ENCODE measurements at regions not wholly inside any gene's neighbourhood (a gene's known extent, or its start where the extent isn't known, plus 50 kb on each side); places are given as distances from the start of the nearest gene placed in this dataset.

DNA sequence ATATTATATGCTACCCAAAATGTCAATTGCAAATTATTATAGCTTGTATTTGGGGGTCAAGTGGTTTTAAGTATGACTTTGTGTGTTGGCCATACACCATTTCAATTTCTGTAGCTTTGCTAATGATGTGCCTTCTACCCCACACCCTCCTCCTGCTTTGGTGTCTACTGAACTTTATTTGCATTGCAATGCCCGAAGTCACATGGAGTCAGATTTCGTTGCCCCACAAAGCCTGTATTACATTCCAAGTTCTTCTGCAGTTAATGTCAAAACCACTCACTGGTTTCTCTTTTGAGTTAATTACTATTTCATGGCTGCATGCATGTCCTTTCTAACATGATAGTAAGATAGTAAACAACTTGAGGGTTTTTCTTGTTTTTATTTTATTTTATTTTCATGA is 528.9 kb downstream of the RIT2 start:
- Histone ChIP-seq H3K4me2 (no peak overlapping the region), H3K9me2 (ENCODE audit: insufficient read depth) (no peaks in the 10 kb centered on the region), H3K4me1 (replicated peaks; ENCODE audit: insufficient read depth) (no peaks in the 10 kb centered on the region), H4K20me1 (ENCODE audit: insufficient read depth) (no peaks in the 10 kb centered on the region), H3K27ac (no peak overlapping the region), H3K79me2 (ENCODE audit: low read depth) (no peaks in the 10 kb centered on the region), H3K4me3 (no peak overlapping the region), H3K9me3 (ENCODE audit: insufficient read depth, low read depth) (no peaks in the 10 kb centered on the region), H2AFZ (no peak overlapping the region), H3K36me3 (ENCODE audit: low read depth) (no peaks in the 10 kb centered on the region), H3K27me3 (ENCODE audit: insufficient read depth, low read depth) (no peaks in the 10 kb centered on the region), H3F3A (ENCODE audit: insufficient read depth, low read depth) (no peaks in the 10 kb centered on the region)
- ChIA-PET CTCF (no interaction called here), POLR2A (ENCODE audit: unreplicated experiment) (interaction anchor here (0.7 kb wide), 1 partner anchor 1216 kb away, joined by 5 read pairs; no protein-coding TSS in a partner anchor)
- no peak for TF ChIP-seq EZH2 (IDR thresholded peaks at IDR 0.05; ENCODE audit: low read depth)
- TF ChIP-seq, protein P1, sequence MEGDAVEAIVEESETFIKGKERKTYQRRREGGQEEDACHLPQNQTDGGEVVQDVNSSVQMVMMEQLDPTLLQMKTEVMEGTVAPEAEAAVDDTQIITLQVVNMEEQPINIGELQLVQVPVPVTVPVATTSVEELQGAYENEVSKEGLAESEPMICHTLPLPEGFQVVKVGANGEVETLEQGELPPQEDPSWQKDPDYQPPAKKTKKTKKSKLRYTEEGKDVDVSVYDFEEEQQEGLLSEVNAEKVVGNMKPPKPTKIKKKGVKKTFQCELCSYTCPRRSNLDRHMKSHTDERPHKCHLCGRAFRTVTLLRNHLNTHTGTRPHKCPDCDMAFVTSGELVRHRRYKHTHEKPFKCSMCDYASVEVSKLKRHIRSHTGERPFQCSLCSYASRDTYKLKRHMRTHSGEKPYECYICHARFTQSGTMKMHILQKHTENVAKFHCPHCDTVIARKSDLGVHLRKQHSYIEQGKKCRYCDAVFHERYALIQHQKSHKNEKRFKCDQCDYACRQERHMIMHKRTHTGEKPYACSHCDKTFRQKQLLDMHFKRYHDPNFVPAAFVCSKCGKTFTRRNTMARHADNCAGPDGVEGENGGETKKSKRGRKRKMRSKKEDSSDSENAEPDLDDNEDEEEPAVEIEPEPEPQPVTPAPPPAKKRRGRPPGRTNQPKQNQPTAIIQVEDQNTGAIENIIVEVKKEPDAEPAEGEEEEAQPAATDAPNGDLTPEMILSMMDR (conservative IDR thresholded peaks at IDR 0.05), result no peak
- no TSS peak for BruUV-seq (replicated peaks)
- intact Hi-C loops (cut with micrococcal nuclease; ENCODE audit: unreplicated experiment), result no loop called here
- DNase-seq, result no peak

DNA sequence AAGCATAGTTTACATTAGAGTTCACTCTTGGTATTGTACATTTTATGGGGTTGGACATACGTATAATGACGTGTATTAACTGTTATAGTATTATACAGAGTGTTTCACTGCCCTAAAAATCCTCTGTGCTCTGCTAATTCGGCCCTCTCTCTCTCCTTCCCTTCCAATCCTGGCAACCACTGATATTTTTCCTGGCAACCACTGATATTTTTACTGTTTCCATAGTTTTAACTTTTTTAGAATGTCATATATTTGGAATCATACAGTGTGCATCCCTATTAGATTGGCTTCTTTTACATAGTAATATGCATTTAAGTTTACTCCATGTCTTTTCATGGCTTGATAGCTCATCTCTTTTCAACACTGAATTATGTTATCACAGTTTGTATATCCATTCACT is 526.7 kb downstream of the RIT2 start:
- H3K4me3 ChIP-seq, result no peak overlapping the region
- no peaks in the 10 kb centered on the region for H3F3A ChIP-seq (ENCODE audit: insufficient read depth, low read depth)
- no peak overlapping the region for H3K4me2 ChIP-seq
- no peak for TF ChIP-seq EZH2 (IDR thresholded peaks at IDR 0.05; ENCODE audit: low read depth)
- TF ChIP-seq, protein P1 (conservative IDR thresholded peaks at IDR 0.05), result no peak
- H3K27ac ChIP-seq, result no peak overlapping the region
- H3K36me3 ChIP-seq (ENCODE audit: low read depth), result no peaks in the 10 kb centered on the region
- H3K9me2 ChIP-seq (ENCODE audit: insufficient read depth), result no peaks in the 10 kb centered on the region
- no peaks in the 10 kb centered on the region for H3K27me3 ChIP-seq (ENCODE audit: insufficient read depth, low read depth)
- no peaks in the 10 kb centered on the region for H4K20me1 ChIP-seq (ENCODE audit: insufficient read depth)
- POLR2A ChIA-PET (ENCODE audit: unreplicated experiment), result no interaction called here
- no peaks in the 10 kb centered on the region for H3K4me1 ChIP-seq (replicated peaks; ENCODE audit: insufficient read depth)
- CTCF ChIA-PET, result no interaction called here
- no peak for DNase-seq
- no peak overlapping the region for H2AFZ ChIP-seq
- H3K79me2 ChIP-seq (ENCODE audit: low read depth), result no peaks in the 10 kb centered on the region
- intact Hi-C loops (cut with micrococcal nuclease; ENCODE audit: unreplicated experiment), result no loop called here
- H3K9me3 ChIP-seq (ENCODE audit: insufficient read depth, low read depth), result no peaks in the 10 kb centered on the region
- BruUV-seq (replicated peaks), result no TSS peak

DNA sequence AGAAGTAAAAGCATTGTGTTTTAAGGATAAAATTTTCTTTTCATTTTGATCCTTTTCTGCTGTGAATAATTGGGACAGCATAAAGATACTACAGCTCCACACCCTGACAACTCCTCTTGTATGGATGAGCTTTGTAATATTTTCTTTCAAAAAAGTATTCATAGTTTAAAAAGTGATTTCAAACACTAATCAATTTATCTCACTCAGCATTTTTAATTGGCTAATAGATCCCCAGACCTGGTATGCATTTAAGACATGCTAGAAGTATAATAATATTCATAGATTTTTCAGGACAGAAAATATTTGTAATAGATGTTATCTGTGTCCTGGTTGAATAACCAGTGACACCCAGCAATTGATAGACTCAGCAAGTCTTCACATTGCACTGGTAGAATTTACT is 510.7 kb downstream of the RIT2 start:
- Histone ChIP-seq H3K79me2 (ENCODE audit: low read depth) (no peaks in the 10 kb centered on the region), H3K9me3 (ENCODE audit: insufficient read depth, low read depth) (no peaks in the 10 kb centered on the region), H3K4me2 (no peak overlapping the region), H4K20me1 (ENCODE audit: insufficient read depth) (no peaks in the 10 kb centered on the region), H3K4me1 (replicated peaks; ENCODE audit: insufficient read depth) (no peaks in the 10 kb centered on the region), H3K4me3 (no peak overlapping the region), H3K27me3 (ENCODE audit: insufficient read depth, low read depth) (no peaks in the 10 kb centered on the region), H2AFZ (no peak overlapping the region), H3F3A (ENCODE audit: insufficient read depth, low read depth) (no peaks in the 10 kb centered on the region), H3K9me2 (ENCODE audit: insufficient read depth) (no peaks in the 10 kb centered on the region), H3K36me3 (ENCODE audit: low read depth) (no peaks in the 10 kb centered on the region), H3K27ac (no peak overlapping the region)
- CTCF ChIA-PET, result no interaction called here
- no peak for DNase-seq
- BruUV-seq (replicated peaks), result no TSS peak
- POLR2A ChIA-PET (ENCODE audit: unreplicated experiment), result no interaction called here
- intact Hi-C loops (cut with micrococcal nuclease; ENCODE audit: unreplicated experiment), result no loop called here
- TF ChIP-seq EZH2 (IDR thresholded peaks at IDR 0.05; ENCODE audit: low read depth), result no peak
- TF ChIP-seq, protein P1 (conservative IDR thresholded peaks at IDR 0.05), result no peak
